HCT116 (cell line): ENCODE measurements at regions not wholly inside any gene's neighbourhood (a gene's known extent, or its start where the extent isn't known, plus 50 kb on each side); places are given as distances from the start of the nearest gene placed in this dataset.

Experiments used
- EGR1 ChIP-seq: IDR thresholded peaks from 2 replicates; pipeline ENCODE4 v1.6.1; 2012; ENCODE audit warnings: low read depth
- EZH2 ChIP-seq: fragments of 200-600 bp; sonication (generic); IDR thresholded peaks from 2 replicates; pipeline ENCODE4 v1.6.1; 2017; ENCODE audit warnings: antibody characterized with exemption, mixed run types
- EZH2phosphoT487 ChIP-seq: fragments of 200-600 bp; IDR thresholded peaks from 2 replicates; pipeline ENCODE4 v1.6.1; 2018; ENCODE audit warnings: antibody characterized with exemption, borderline replicate concordance
- POLR2A ChIP-seq: IDR thresholded peaks from 2 replicates; pipeline ENCODE4 v1.7.0; 2011; ENCODE audit warnings: borderline replicate concordance; ENCODE audit not compliant: insufficient read depth, insufficient read length; ENCODE audit errors: extremely low read depth
- SIN3A ChIP-seq: IDR thresholded peaks from 2 replicates; pipeline ENCODE4 v1.6.1; 2012; ENCODE audit warnings: low read depth
- SP1 ChIP-seq: IDR thresholded peaks from 2 replicates; pipeline ENCODE4 v1.6.1; 2012; ENCODE audit warnings: low read depth
- SRF ChIP-seq: IDR thresholded peaks from 2 replicates; pipeline ENCODE4 v1.6.1; 2012; ENCODE audit warnings: low read depth
- TF ChIP-seq, protein P1 (sequence below), 3 experiments: fragments of 200-600 bp in 1 of 3; sonication (generic) in 1 of 3; IDR thresholded peaks in 2 of 3; conservative IDR thresholded peaks in 1 of 3; 2 replicates each; pipeline ENCODE4 v1.5.1; 2012 to 2017; ENCODE audit warnings: low read depth in 2 of 3, low read length in 2 of 3, antibody characterized with exemption in 1 of 3, borderline replicate concordance in 1 of 3, control low read depth in 1 of 3, mild to moderate bottlenecking in 1 of 3, mixed read lengths in 1 of 3, mixed run types in 1 of 3, moderate library complexity in 1 of 3; ENCODE audit not compliant: insufficient read depth in 1 of 3

DNA sequence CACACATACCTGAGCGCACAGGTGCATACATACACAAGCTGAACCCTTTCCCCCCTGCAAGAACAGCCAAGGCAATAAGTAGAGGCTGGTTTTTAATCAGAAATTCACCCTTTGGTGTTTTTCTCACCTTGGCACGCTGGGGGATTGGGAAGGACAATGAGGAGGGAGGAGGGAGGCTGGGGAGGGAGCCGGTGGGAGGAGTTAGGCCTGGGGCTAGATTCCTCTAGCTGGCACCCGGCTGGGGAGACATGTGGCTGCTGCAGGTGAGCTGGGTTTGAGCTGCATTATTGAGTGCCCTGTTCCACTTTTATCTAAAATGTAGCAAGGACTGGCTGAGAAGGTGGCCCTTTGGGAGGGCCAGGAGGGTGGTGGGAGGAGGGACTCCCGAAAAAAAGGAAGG lies 97.8 kb upstream of the CSF3R start:
- TF ChIP-seq, protein P1, sequence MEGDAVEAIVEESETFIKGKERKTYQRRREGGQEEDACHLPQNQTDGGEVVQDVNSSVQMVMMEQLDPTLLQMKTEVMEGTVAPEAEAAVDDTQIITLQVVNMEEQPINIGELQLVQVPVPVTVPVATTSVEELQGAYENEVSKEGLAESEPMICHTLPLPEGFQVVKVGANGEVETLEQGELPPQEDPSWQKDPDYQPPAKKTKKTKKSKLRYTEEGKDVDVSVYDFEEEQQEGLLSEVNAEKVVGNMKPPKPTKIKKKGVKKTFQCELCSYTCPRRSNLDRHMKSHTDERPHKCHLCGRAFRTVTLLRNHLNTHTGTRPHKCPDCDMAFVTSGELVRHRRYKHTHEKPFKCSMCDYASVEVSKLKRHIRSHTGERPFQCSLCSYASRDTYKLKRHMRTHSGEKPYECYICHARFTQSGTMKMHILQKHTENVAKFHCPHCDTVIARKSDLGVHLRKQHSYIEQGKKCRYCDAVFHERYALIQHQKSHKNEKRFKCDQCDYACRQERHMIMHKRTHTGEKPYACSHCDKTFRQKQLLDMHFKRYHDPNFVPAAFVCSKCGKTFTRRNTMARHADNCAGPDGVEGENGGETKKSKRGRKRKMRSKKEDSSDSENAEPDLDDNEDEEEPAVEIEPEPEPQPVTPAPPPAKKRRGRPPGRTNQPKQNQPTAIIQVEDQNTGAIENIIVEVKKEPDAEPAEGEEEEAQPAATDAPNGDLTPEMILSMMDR (IDR thresholded peaks at IDR 0.05 in 2 of 3, conservative IDR thresholded peaks at IDR 0.05 in 1 of 3; ENCODE audit: borderline replicate concordance in 1 of 3, insufficient read depth in 1 of 3, low read depth in 2 of 3, low read length in 2 of 3) = no peak
- TF ChIP-seq EGR1 (no peak), EZH2 (no peak), POLR2A (no peak), SP1 (no peak), SRF (no peak), SIN3A (no peak), EZH2phosphoT487 (no peak)
